PC-9 (cell line): ENCODE measurements at regions not wholly inside any gene's neighbourhood (a gene's known extent, or its start where the extent isn't known, plus 50 kb on each side); places are given as distances from the start of the nearest gene placed in this dataset.
"Not testable (repeated sequence)": the region's sequence is repeated elsewhere in the genome, so short reads cannot be mapped to it uniquely, and the experiment has no call there.

Source experiments
- EZH2 ChIP-seq: fragments of 200-600 bp; sonication (generic); IDR thresholded peaks from 2 replicates; pipeline ENCODE4 v1.8.0; 2017; ENCODE audit warnings: antibody characterized with exemption, low read depth
- TF ChIP-seq, protein P1 (sequence below): fragments of 200-600 bp; sonication (generic); conservative IDR thresholded peaks from 2 replicates; pipeline ENCODE4 v1.6.1; 2017; ENCODE audit warnings: mixed run types, antibody characterized with exemption, mild to moderate bottlenecking, moderate library complexity

DNA sequence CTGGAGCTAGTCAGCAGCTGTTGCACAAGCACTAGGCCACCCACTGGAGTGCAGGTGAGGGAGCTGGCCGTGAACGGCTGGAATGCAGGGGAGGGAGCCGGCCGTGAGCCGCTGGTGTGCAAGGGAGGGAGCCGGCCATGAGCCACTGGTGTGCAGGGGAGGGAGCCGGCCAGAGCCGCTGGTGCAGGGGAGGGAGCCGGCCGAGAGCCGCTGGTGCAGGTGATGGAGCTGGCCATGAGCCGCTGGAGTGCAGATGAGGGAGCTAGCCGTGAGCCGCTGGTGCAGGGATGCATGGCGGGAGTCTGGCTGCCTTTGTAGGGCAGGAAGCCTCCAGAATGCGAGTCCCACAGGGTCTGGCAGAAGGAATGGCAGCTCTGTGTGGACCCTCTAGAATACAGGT, 1470.0 kb upstream of the DEFB115 start:
- TF ChIP-seq, protein P1, sequence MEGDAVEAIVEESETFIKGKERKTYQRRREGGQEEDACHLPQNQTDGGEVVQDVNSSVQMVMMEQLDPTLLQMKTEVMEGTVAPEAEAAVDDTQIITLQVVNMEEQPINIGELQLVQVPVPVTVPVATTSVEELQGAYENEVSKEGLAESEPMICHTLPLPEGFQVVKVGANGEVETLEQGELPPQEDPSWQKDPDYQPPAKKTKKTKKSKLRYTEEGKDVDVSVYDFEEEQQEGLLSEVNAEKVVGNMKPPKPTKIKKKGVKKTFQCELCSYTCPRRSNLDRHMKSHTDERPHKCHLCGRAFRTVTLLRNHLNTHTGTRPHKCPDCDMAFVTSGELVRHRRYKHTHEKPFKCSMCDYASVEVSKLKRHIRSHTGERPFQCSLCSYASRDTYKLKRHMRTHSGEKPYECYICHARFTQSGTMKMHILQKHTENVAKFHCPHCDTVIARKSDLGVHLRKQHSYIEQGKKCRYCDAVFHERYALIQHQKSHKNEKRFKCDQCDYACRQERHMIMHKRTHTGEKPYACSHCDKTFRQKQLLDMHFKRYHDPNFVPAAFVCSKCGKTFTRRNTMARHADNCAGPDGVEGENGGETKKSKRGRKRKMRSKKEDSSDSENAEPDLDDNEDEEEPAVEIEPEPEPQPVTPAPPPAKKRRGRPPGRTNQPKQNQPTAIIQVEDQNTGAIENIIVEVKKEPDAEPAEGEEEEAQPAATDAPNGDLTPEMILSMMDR: not testable (repeated sequence)
- not testable (repeated sequence) for TF ChIP-seq EZH2
